OCI-LY7 (cell line): ENCODE measurements at regions not wholly inside any gene's neighbourhood (a gene's known extent, or its start where the extent isn't known, plus 50 kb on each side); places are given as distances from the start of the nearest gene placed in this dataset.

Experiments used
- CTCF ChIP-seq: fragments of 200-600 bp; sonication (generic); conservative IDR thresholded peaks from 2 replicates; pipeline ENCODE4 v1.5.1; 2014; ENCODE audit warnings: mild to moderate bottlenecking, antibody characterized with exemption, low read length, moderate library complexity, mixed read lengths
- EZH2phosphoT487 ChIP-seq: fragments of 200-600 bp; sonication (generic); IDR thresholded peaks from 2 replicates; pipeline ENCODE4 v1.6.1; 2018; ENCODE audit warnings: low read depth, borderline replicate concordance, mild to moderate bottlenecking, mixed run types, antibody characterized with exemption, low read length, moderate library complexity, mixed read lengths

GRCh38 chr1:37309574-37309973 is 164.8 kb upstream of the ZC3H12A start:
- no peak for TF ChIP-seq CTCF
- TF ChIP-seq EZH2phosphoT487: no peak
